Mesenchymal stem cell (in vitro differentiated cells and primary cell): ENCODE measurements at regions not wholly inside any gene's neighbourhood (a gene's known extent, or its start where the extent isn't known, plus 50 kb on each side); places are given as distances from the start of the nearest gene placed in this dataset.
A peak's percentile ranks its signal among the peaks of the same experiment; 100 is the strongest.

Experiments
- DNase-seq: peaks from one replicate; pipeline ENCODE4 v3.0.0-alpha.2; 2013
- H2AFZ ChIP-seq: one replicate; pipeline ENCODE4 v1.6.1; 2013; ENCODE audit warnings: low read depth, mild to moderate bottlenecking, control low read depth, inconsistent platforms, low read length, moderate library complexity
- H2AK5ac ChIP-seq: 2 replicates; pipeline ENCODE4 v1.6.1; 2013; ENCODE audit warnings: low read length, moderate library complexity, mild to moderate bottlenecking, inconsistent platforms; ENCODE audit not compliant: severe bottlenecking
- H2BK120ac ChIP-seq: one replicate; pipeline ENCODE4 v1.6.1; 2013; ENCODE audit warnings: low read depth, mild to moderate bottlenecking, inconsistent platforms, low read length, moderate library complexity
- H2BK12ac ChIP-seq, 2 experiments: one replicate each; pipeline ENCODE4 v1.6.1; 2013; ENCODE audit warnings: inconsistent platforms in 2 of 2, low read length in 2 of 2, mild to moderate bottlenecking in 2 of 2, moderate library complexity in 2 of 2, control low read depth in 1 of 2
- H2BK15ac ChIP-seq: one replicate; pipeline ENCODE4 v1.6.1; 2013; ENCODE audit warnings: mild to moderate bottlenecking, low read depth, inconsistent platforms; ENCODE audit not compliant: poor library complexity, severe bottlenecking
- H2BK5ac ChIP-seq: 2 replicates; pipeline ENCODE4 v1.6.1; 2013; ENCODE audit warnings: low read depth, mild to moderate bottlenecking, low read length, control low read depth, inconsistent platforms; ENCODE audit not compliant: poor library complexity, severe bottlenecking
- H3K14ac ChIP-seq, 2 experiments: one replicate each; pipeline ENCODE4 v1.6.1; 2013; ENCODE audit warnings: inconsistent platforms in 2 of 2, low read length in 2 of 2, control low read depth in 1 of 2, mild to moderate bottlenecking in 1 of 2, moderate library complexity in 1 of 2
- H3K18ac ChIP-seq, 2 experiments: one replicate each; pipeline ENCODE4 v1.6.1; 2013; ENCODE audit warnings: inconsistent platforms in 2 of 2, low read length in 2 of 2, control low read depth in 1 of 2, low read depth in 1 of 2, mild to moderate bottlenecking in 1 of 2
- H3K23ac ChIP-seq, 2 experiments: one replicate each; pipeline ENCODE4 v1.6.1; 2013; ENCODE audit warnings: inconsistent platforms in 2 of 2, low read length in 2 of 2, mild to moderate bottlenecking in 2 of 2, moderate library complexity in 2 of 2, control low read depth in 1 of 2
- H3K27ac ChIP-seq: 2 replicates; pipeline ENCODE4 v1.5.1; 2013; ENCODE audit warnings: mild to moderate bottlenecking, moderate library complexity, low read length, control low read depth, inconsistent platforms; ENCODE audit not compliant: poor library complexity, severe bottlenecking
- H3K27me3 ChIP-seq, 2 experiments: 2 replicates each; pipeline versions ENCODE4 v1.6.1 to v1.7.0; 2013; ENCODE audit warnings: low read length in 2 of 2, mild to moderate bottlenecking in 2 of 2, moderate library complexity in 2 of 2, control low read depth in 1 of 2, inconsistent platforms in 1 of 2; ENCODE audit not compliant: control insufficient read depth in 1 of 2, insufficient read depth in 1 of 2
- H3K36me3 ChIP-seq, 2 experiments: 2 replicates each; pipeline versions ENCODE4 v1.6.1 to v1.7.0; 2013; ENCODE audit warnings: low read length in 2 of 2, control low read depth in 1 of 2, inconsistent platforms in 1 of 2, low read depth in 1 of 2, mild to moderate bottlenecking in 1 of 2; ENCODE audit not compliant: insufficient read depth in 2 of 2, control insufficient read depth in 1 of 2
- H3K4ac ChIP-seq, 2 experiments: one replicate each; pipeline ENCODE4 v1.6.1; 2013; ENCODE audit warnings: inconsistent platforms in 2 of 2, low read length in 2 of 2, mild to moderate bottlenecking in 2 of 2, moderate library complexity in 2 of 2, control low read depth in 1 of 2, low read depth in 1 of 2
- H3K4me1 ChIP-seq: 2 replicates; pipeline ENCODE4 v1.6.1; 2013; ENCODE audit warnings: low read depth, low read length, control low read depth; ENCODE audit not compliant: control insufficient read depth, insufficient read depth
- H3K4me2 ChIP-seq: 2 replicates; pipeline ENCODE4 v1.6.1; 2013; ENCODE audit warnings: low read length, mild to moderate bottlenecking, inconsistent platforms; ENCODE audit not compliant: poor library complexity, severe bottlenecking
- H3K4me3 ChIP-seq, 2 experiments: 2 replicates each; pipeline versions ENCODE4 v1.5.1 to v1.7.0; 2013; ENCODE audit warnings: low read length in 2 of 2, mild to moderate bottlenecking in 2 of 2, control low read depth in 1 of 2, low read depth in 1 of 2; ENCODE audit not compliant: insufficient read depth in 1 of 2
- H3K79me1 ChIP-seq: replicated peaks from 2 replicates; pipeline ENCODE4 v1.6.1; 2013; ENCODE audit warnings: mild to moderate bottlenecking, control low read depth, low read length, inconsistent platforms; ENCODE audit not compliant: poor library complexity, severe bottlenecking
- H3K9ac ChIP-seq: 2 replicates; pipeline ENCODE4 v1.7.0; 2013; ENCODE audit warnings: mild to moderate bottlenecking, low read length, moderate library complexity
- H3K9me3 ChIP-seq: 2 replicates; pipeline ENCODE4 v1.7.0; 2013; ENCODE audit warnings: mild to moderate bottlenecking, low read length; ENCODE audit not compliant: control insufficient read depth
- H4K8ac ChIP-seq: one replicate; pipeline ENCODE4 v1.6.1; 2013; ENCODE audit warnings: inconsistent platforms, mild to moderate bottlenecking, low read length, moderate library complexity
- H4K91ac ChIP-seq: one replicate; pipeline ENCODE4 v1.6.1; 2013; ENCODE audit warnings: mild to moderate bottlenecking, low read length, inconsistent platforms
- WGBS: methylation state at CpG from one replicate; pipeline ENCODE4 v1.1.7; 2013; ENCODE audit warnings: mixed read lengths; 5-methylcytosine and 5-hydroxymethylcytosine counted together

DNA sequence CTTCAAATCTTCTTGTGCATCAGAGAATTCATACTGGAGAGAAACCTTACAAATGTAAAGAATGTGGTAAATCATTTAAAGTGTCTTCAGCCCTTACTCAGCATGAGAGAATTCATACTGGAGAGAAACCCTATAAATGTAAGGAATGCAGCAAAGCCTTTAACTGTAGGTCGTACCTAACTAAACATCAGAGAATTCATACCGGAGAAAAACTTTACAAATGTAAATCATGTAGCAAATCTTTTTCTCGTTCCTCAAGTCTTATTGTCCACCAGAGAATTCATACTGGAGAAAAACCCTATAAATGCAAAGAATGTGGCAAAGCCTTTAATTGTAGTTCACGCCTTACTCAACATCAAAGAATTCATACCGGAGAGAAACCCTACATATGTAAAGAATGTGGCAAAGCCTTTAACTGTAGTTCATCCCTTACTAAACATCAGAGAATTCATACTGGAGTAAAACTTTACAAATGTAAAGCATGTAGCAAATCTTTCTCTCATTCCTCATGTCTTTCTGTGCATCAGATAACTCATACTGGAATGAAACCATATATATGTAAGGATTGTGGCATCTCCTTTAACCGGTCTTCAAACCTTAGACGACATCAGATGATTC, 118.5 kb upstream of the ZNF267 start:
- no peaks in the 10 kb centered on the region for H3K4me1 ChIP-seq
- 96% methylated on average over 5 of the region's 7 CpGs for WGBS
- no peak overlapping the region for H4K91ac ChIP-seq
- H3K9ac ChIP-seq: no peak overlapping the region
- no peak overlapping the region for H3K4me2 ChIP-seq
- peaks cover 93% of the 10 kb centered on the region for H3K9me3 ChIP-seq
- H3K27me3 ChIP-seq: no peaks in the 10 kb centered on the region
- H3K18ac ChIP-seq: no peak overlapping the region
- no peak overlapping the region for H4K8ac ChIP-seq
- H2AFZ ChIP-seq: no peak overlapping the region
- no peak overlapping the region for H2BK120ac ChIP-seq
- no peak overlapping the region for H2BK15ac ChIP-seq
- no peak overlapping the region for H2BK5ac ChIP-seq
- peak; percentile 4 for DNase-seq
- H3K27ac ChIP-seq: no peak overlapping the region
- no peak overlapping the region for H2AK5ac ChIP-seq
- H3K4me3 ChIP-seq: peak overlapping the region in 1 of 2 experiments; percentile 62
- no peak overlapping the region for H2BK12ac ChIP-seq
- peaks cover 9% of the 10 kb centered on the region for H3K79me1 ChIP-seq
- H3K36me3 ChIP-seq: peaks cover 4 to 63% of the 10 kb centered on the region in 2 experiments
- H3K4ac ChIP-seq: no peak overlapping the region
- H3K23ac ChIP-seq: no peak overlapping the region
- no peak overlapping the region for H3K14ac ChIP-seq

DNA sequence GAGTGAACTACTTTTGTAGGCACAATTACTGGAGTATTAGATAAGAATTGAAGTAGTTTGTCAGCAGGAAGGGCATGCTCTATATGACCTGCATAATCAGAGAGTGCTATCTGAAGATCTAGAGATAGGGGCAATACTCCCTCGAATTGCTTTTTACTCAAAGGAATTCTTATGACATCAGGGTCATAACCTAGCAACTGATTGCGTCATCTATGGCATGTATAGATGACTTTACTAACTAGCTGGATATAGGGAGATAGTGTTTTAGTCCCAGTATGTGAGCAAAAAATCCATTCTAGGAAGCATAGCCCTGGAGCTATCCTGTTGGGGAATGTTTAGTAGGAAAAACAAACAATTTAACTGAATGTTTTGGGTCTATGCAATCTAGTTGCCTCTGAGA, 109.5 kb upstream of the ZNF267 start:
- no peak for DNase-seq
- Histone ChIP-seq H2BK120ac (no peak overlapping the region), H4K8ac (no peak overlapping the region), H2BK15ac (no peak overlapping the region), H3K18ac (no peak overlapping the region), H3K27ac (no peak overlapping the region), H3K9ac (no peak overlapping the region), H3K14ac (no peak overlapping the region), H2AFZ (no peak overlapping the region), H4K91ac (no peak overlapping the region), H3K4ac (no peak overlapping the region), H3K4me3 (peak overlapping the region in 1 of 2 experiments; percentile 25), H2AK5ac (no peak overlapping the region), H3K4me1 (no peaks in the 10 kb centered on the region), H3K4me2 (no peak overlapping the region), H3K79me1 (no peaks in the 10 kb centered on the region), H3K27me3 (no peaks in the 10 kb centered on the region), H2BK5ac (no peak overlapping the region), H3K23ac (no peak overlapping the region), H2BK12ac (no peak overlapping the region), H3K36me3 (peaks cover 0 to 11% of the 10 kb centered on the region in 2 experiments), H3K9me3 (peaks cover 85% of the 10 kb centered on the region)
- WGBS: 98% methylated on average over 2 of the region's 2 CpGs

DNA sequence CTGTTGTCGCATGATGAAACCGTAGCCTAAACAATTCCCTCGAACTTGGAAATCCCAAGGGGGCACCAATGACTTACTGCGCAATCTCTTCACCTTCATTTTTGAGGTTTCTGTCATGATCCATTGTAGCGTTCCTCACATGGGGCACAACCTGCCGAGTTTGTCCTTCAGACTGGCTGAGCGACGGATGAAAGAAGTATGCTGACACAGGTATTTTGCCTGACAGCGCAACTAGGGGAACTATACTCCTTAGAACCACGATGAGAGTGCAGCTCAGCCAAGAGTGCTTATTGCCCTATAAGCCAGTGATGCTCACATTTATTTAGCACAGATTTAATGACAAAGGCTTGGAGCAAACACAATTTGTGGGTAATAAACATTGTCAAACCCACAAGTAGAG, 106.3 kb upstream of the ZNF267 start:
- Histone ChIP-seq H3K4me3 (peak overlapping the region in 1 of 2 experiments; percentile 37), H3K4me2 (no peak overlapping the region), H4K91ac (no peak overlapping the region), H3K9me3 (peaks cover 95% of the 10 kb centered on the region), H3K14ac (no peak overlapping the region), H2BK120ac (no peak overlapping the region), H3K23ac (no peak overlapping the region), H2BK5ac (no peak overlapping the region), H3K9ac (no peak overlapping the region), H3K36me3 (peaks cover 5% of the 10 kb centered on the region in 2 experiments), H2AK5ac (no peak overlapping the region), H3K18ac (no peak overlapping the region), H4K8ac (no peak overlapping the region), H2BK12ac (no peak overlapping the region), H3K27ac (no peak overlapping the region), H3K4me1 (no peaks in the 10 kb centered on the region), H3K27me3 (no peaks in the 10 kb centered on the region), H2AFZ (no peak overlapping the region), H2BK15ac (no peak overlapping the region), H3K79me1 (no peaks in the 10 kb centered on the region), H3K4ac (no peak overlapping the region)
- 97% methylated on average over 10 of the region's 10 CpGs for WGBS
- no peak for DNase-seq

DNA sequence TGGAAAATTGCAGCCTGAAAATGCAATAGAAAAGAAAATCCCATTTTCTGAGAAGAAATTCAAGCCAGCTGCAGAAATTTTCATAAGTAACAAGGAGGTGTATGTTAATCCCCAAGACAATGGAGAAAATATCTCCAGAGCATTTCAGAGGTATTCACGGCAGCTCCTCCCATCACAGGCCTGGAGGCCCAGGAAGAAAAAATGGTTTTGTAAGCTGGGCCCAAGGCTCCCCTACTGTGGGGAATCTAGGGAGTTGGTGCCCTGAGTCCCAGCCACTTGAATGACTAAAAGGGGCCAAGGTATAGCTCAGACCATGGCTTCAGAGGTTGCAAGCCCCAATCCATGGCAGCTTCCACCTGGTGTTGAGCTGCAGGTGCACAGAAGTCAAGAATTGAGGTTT, 93.3 kb upstream of the ZNF267 start:
- H2AK5ac ChIP-seq: no peak overlapping the region
- no peak overlapping the region for H4K91ac ChIP-seq
- no peak overlapping the region for H3K14ac ChIP-seq
- H3K18ac ChIP-seq: no peak overlapping the region
- no peak for DNase-seq
- no peak overlapping the region for H2AFZ ChIP-seq
- H2BK5ac ChIP-seq: no peak overlapping the region
- WGBS: 79% methylated on average over 1 of the region's 1 CpG
- no peak overlapping the region for H3K9ac ChIP-seq
- H3K27me3 ChIP-seq: no peaks in the 10 kb centered on the region
- no peak overlapping the region for H3K27ac ChIP-seq
- H2BK120ac ChIP-seq: no peak overlapping the region
- peaks cover 79% of the 10 kb centered on the region for H3K9me3 ChIP-seq
- no peak overlapping the region for H3K23ac ChIP-seq
- no peak overlapping the region for H3K4me2 ChIP-seq
- H3K4me1 ChIP-seq: no peaks in the 10 kb centered on the region
- H3K79me1 ChIP-seq: no peaks in the 10 kb centered on the region
- H2BK12ac ChIP-seq: no peak overlapping the region
- H3K4ac ChIP-seq: no peak overlapping the region
- no peak overlapping the region for H2BK15ac ChIP-seq
- H3K36me3 ChIP-seq: no peaks in the 10 kb centered on the region
- no peak overlapping the region for H4K8ac ChIP-seq
- no peak overlapping the region for H3K4me3 ChIP-seq
